PC-3 (cell line): ENCODE measurements at regions not wholly inside any gene's neighbourhood (a gene's known extent, or its start where the extent isn't known, plus 50 kb on each side); places are given as distances from the start of the nearest gene placed in this dataset.
"Not testable (repeated sequence)": the region's sequence is repeated elsewhere in the genome, so short reads cannot be mapped to it uniquely, and the experiment has no call there.

Source experiments
- ATAC-seq: fragments of 200-7000 bp; cut with Tn5 transposase; 2 replicates; pipeline ENCODE4 v1.9.1; 2020; ENCODE audit warnings: mild to moderate bottlenecking, moderate library complexity
- BruUV-seq: library from RNA; stranded (reverse); fragments of 400-500 nt; replicated peaks from 2 replicates; lab custom pipeline; 2021; lab: Mats Ljungman, UMichigan
- CTCF ChIA-PET: fragments of 300-600 bp; sonication (Branson Sonifier 250); formaldehyde crosslinking; loops from one replicate; lab custom pipeline; 2022; ENCODE audit warnings: antibody characterized with exemption; lab: Charles Lee
- POLR2A ChIA-PET: fragments of 300-600 bp; sonication (Branson Sonifier 250); formaldehyde crosslinking; loops from one replicate; lab custom pipeline; 2022; ENCODE audit warnings: antibody characterized with exemption; ENCODE audit not compliant: unreplicated experiment; lab: Charles Lee
- DNase-seq: peaks from one replicate; pipeline ENCODE4 v3.0.0-alpha.2; 2015
- H2AFZ ChIP-seq: fragments of 300-600 bp; sonication (generic); 2 replicates; pipeline ENCODE4 v1.6.0; 2016; ENCODE audit warnings: antibody characterized with exemption, low read length
- H3F3A ChIP-seq: fragments of 300-600 bp; sonication (generic); one replicate; pipeline ENCODE4 v1.6.0; 2017; ENCODE audit warnings: antibody characterized with exemption, low read length, control low read depth, mild to moderate bottlenecking; ENCODE audit not compliant: unreplicated experiment
- H3K27ac ChIP-seq: fragments of 300-600 bp; sonication (generic); 2 replicates; pipeline ENCODE4 v1.5.1; 2016; ENCODE audit warnings: mild to moderate bottlenecking, low read length
- H3K27me3 ChIP-seq: fragments of 300-600 bp; sonication (generic); 2 replicates; pipeline ENCODE4 v1.6.1; 2016; ENCODE audit warnings: low read length, mixed read lengths
- H3K36me3 ChIP-seq: fragments of 300-600 bp; sonication (generic); 2 replicates; pipeline ENCODE4 v1.6.1; 2016; ENCODE audit warnings: low read depth, mixed run types, low read length, mixed read lengths
- H3K4me1 ChIP-seq: fragments of 300-600 bp; sonication (generic); 2 replicates; pipeline ENCODE4 v1.5.1; 2016; ENCODE audit warnings: low read length; ENCODE audit not compliant: insufficient read depth
- H3K4me2 ChIP-seq: fragments of 300-600 bp; sonication (generic); 2 replicates; pipeline ENCODE4 v1.6.0; 2016; ENCODE audit warnings: low read length
- H3K4me3 ChIP-seq: fragments of 300-600 bp; sonication (generic); 2 replicates; pipeline ENCODE4 v1.5.1; 2016; ENCODE audit warnings: mild to moderate bottlenecking, low read length, mixed read lengths
- H3K79me2 ChIP-seq: fragments of 300-600 bp; sonication (generic); 2 replicates; pipeline ENCODE4 v1.6.1; 2017; ENCODE audit warnings: low read length, mixed read lengths
- H3K9ac ChIP-seq: fragments of 300-600 bp; sonication (generic); 2 replicates; pipeline ENCODE4 v1.6.0; 2016; ENCODE audit warnings: mild to moderate bottlenecking, low read length
- H3K9me2 ChIP-seq: fragments of 300-600 bp; sonication (generic); replicated peaks from 2 replicates; pipeline ENCODE4 v1.6.1; 2016; ENCODE audit warnings: mixed run types, low read length, mixed read lengths
- H3K9me3 ChIP-seq: fragments of 300-600 bp; sonication (generic); 2 replicates; pipeline ENCODE4 v1.6.1; 2016; ENCODE audit warnings: low read length, mixed read lengths
- H4K20me1 ChIP-seq: fragments of 300-600 bp; sonication (generic); 2 replicates; pipeline ENCODE4 v1.6.1; 2016; ENCODE audit warnings: low read length, mixed read lengths
- intact Hi-C: fragments of 100-400 bp; cut with micrococcal nuclease; formaldehyde crosslinking; loops from 2 replicates; pipeline ENCODE4 v1.9.0; 2023

GRCh38 chr1:83213648-83214047, 785.3 kb downstream of the TTLL7 start:
- H3K9me2 ChIP-seq, POLR2A ChIA-PET, H3K4me1 ChIP-seq, H2AFZ ChIP-seq, H3K9ac ChIP-seq, CTCF ChIA-PET, H3K9me3 ChIP-seq, H3K27me3 ChIP-seq, ATAC-seq, DNase-seq, H3K27ac ChIP-seq, H4K20me1 ChIP-seq, H3F3A ChIP-seq, H3K79me2 ChIP-seq, intact Hi-C loops, H3K4me2 ChIP-seq, BruUV-seq, H3K36me3 ChIP-seq, H3K4me3 ChIP-seq: not testable (repeated sequence)

GRCh38 chr1:83212033-83212432, 786.9 kb downstream of the TTLL7 start:
- DNase-seq, H3K79me2 ChIP-seq, ATAC-seq, H3K36me3 ChIP-seq, intact Hi-C loops, H3K4me1 ChIP-seq, H3K4me2 ChIP-seq, H3K9me2 ChIP-seq, H3K9ac ChIP-seq, H3K9me3 ChIP-seq, H3K4me3 ChIP-seq, H2AFZ ChIP-seq, H3K27ac ChIP-seq, BruUV-seq, CTCF ChIA-PET, H4K20me1 ChIP-seq, POLR2A ChIA-PET, H3K27me3 ChIP-seq, H3F3A ChIP-seq: not testable (repeated sequence)

GRCh38 chr1:83208540-83208939, 790.4 kb downstream of the TTLL7 start:
- CTCF ChIA-PET, H3K9me3 ChIP-seq, intact Hi-C loops, H3K4me1 ChIP-seq, DNase-seq, H3K9ac ChIP-seq, BruUV-seq, H3F3A ChIP-seq, H3K79me2 ChIP-seq, H2AFZ ChIP-seq, ATAC-seq, H4K20me1 ChIP-seq, H3K27ac ChIP-seq, H3K27me3 ChIP-seq, H3K4me3 ChIP-seq, POLR2A ChIA-PET, H3K9me2 ChIP-seq, H3K36me3 ChIP-seq, H3K4me2 ChIP-seq: not testable (repeated sequence)

- H3K9ac ChIP-seq, H4K20me1 ChIP-seq, H3K4me3 ChIP-seq, H3K4me2 ChIP-seq, BruUV-seq, H3K9me3 ChIP-seq, H3K79me2 ChIP-seq, H2AFZ ChIP-seq, H3F3A ChIP-seq, intact Hi-C loops, H3K4me1 ChIP-seq, H3K9me2 ChIP-seq, H3K27ac ChIP-seq, CTCF ChIA-PET, DNase-seq, H3K27me3 ChIP-seq, POLR2A ChIA-PET, ATAC-seq, H3K36me3 ChIP-seq: not testable (repeated sequence)
These were observed 804.3 kb downstream of the TTLL7 start for GRCh38 chr1:83194610-83195009.

GRCh38 chr1:83182033-83182728, 816.8 kb downstream of the TTLL7 start:
- H3K36me3 ChIP-seq, intact Hi-C loops, CTCF ChIA-PET, H3K4me1 ChIP-seq, H3K9me3 ChIP-seq, H3K79me2 ChIP-seq, H3K27me3 ChIP-seq, H4K20me1 ChIP-seq, H3F3A ChIP-seq, BruUV-seq, POLR2A ChIA-PET, H3K9me2 ChIP-seq: not testable (repeated sequence)
- Histone ChIP-seq H3K27ac (peak overlapping the region; percentile 44), H3K4me2 (peak overlapping the region; percentile 94), H3K4me3 (peak overlapping the region; percentile 85), H3K9ac (peak overlapping the region; percentile 68), H2AFZ (peak overlapping the region; percentile 83)
- ATAC-seq (peak; percentile 81), DNase-seq (peak; percentile 56)

GRCh38 chr1:83180621-83181020, 818.3 kb downstream of the TTLL7 start:
- H3F3A ChIP-seq, H2AFZ ChIP-seq, H3K27ac ChIP-seq, BruUV-seq, H3K36me3 ChIP-seq, H3K27me3 ChIP-seq, H4K20me1 ChIP-seq, CTCF ChIA-PET, intact Hi-C loops, H3K9me3 ChIP-seq, H3K79me2 ChIP-seq, H3K9ac ChIP-seq, DNase-seq, H3K9me2 ChIP-seq, H3K4me1 ChIP-seq, POLR2A ChIA-PET: not testable (repeated sequence)
- peak overlapping the region; percentile 57 for H3K4me2 ChIP-seq
- peak; percentile 59; the same call in 1 of the 2 replicates for ATAC-seq
- H3K4me3 ChIP-seq, result 0 out of 2 replicates have a peak overlapping the region, but pooled peaks have one; percentile 35

GRCh38 chr1:83167634-83168033, 831.3 kb downstream of the TTLL7 start:
- H3K4me2 ChIP-seq, CTCF ChIA-PET, H3K9me2 ChIP-seq, intact Hi-C loops, H3K9me3 ChIP-seq, DNase-seq, H3K27ac ChIP-seq, ATAC-seq, H3K36me3 ChIP-seq, H3F3A ChIP-seq, H4K20me1 ChIP-seq, H3K4me3 ChIP-seq, POLR2A ChIA-PET, H3K9ac ChIP-seq, H3K79me2 ChIP-seq, H2AFZ ChIP-seq, BruUV-seq, H3K27me3 ChIP-seq: not testable (repeated sequence)
- H3K4me1 ChIP-seq, result peaks cover 12% of the 10 kb centered on the region
